ENCODE measurements at regions not wholly inside any gene's neighbourhood (a gene's known extent, or its start where the extent isn't known, plus 50 kb on each side); places are given as distances from the start of the nearest gene placed in this dataset.

GRCh38 chr13:63651394-63651793 is 2235.7 kb upstream of the PCDH20 start:
- no peaks in the 10 kb centered on the region for H3K9me3 ChIP-seq (ENCODE audit: insufficient read depth, low read depth, low read length)
- no peaks in the 10 kb centered on the region for H3K4me1 ChIP-seq (ENCODE audit: insufficient read depth, low read length, poor library complexity, severe bottlenecking)
- no peak overlapping the region for H3K9ac ChIP-seq (ENCODE audit: low read depth, low read length, poor library complexity, severe bottlenecking)
- H4K20me1 ChIP-seq (ENCODE audit: insufficient read depth, low read length, poor library complexity, severe bottlenecking) = no peaks in the 10 kb centered on the region
- H3K79me2 ChIP-seq (ENCODE audit: insufficient read depth, low read length) = no peaks in the 10 kb centered on the region
- no peak overlapping the region for H3K4me2 ChIP-seq (ENCODE audit: low read depth, low read length, poor library complexity, severe bottlenecking)
- H3K36me3 ChIP-seq (ENCODE audit: insufficient read depth, low read length) = no peaks in the 10 kb centered on the region
- H3K27me3 ChIP-seq (ENCODE audit: insufficient read depth, low read length, poor library complexity, severe bottlenecking) = no peaks in the 10 kb centered on the region
- H3K4me3 ChIP-seq (ENCODE audit: low read length, poor library complexity, severe bottlenecking) = no peak overlapping the region
- H3F3A ChIP-seq (ENCODE audit: low read depth) = no peaks in the 10 kb centered on the region
- TF ChIP-seq, protein P1, sequence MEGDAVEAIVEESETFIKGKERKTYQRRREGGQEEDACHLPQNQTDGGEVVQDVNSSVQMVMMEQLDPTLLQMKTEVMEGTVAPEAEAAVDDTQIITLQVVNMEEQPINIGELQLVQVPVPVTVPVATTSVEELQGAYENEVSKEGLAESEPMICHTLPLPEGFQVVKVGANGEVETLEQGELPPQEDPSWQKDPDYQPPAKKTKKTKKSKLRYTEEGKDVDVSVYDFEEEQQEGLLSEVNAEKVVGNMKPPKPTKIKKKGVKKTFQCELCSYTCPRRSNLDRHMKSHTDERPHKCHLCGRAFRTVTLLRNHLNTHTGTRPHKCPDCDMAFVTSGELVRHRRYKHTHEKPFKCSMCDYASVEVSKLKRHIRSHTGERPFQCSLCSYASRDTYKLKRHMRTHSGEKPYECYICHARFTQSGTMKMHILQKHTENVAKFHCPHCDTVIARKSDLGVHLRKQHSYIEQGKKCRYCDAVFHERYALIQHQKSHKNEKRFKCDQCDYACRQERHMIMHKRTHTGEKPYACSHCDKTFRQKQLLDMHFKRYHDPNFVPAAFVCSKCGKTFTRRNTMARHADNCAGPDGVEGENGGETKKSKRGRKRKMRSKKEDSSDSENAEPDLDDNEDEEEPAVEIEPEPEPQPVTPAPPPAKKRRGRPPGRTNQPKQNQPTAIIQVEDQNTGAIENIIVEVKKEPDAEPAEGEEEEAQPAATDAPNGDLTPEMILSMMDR (conservative IDR thresholded peaks at IDR 0.05; ENCODE audit: low read length) = no peak
- no peak for TF ChIP-seq EZH2phosphoT487 (IDR thresholded peaks at IDR 0.05; ENCODE audit: borderline replicate concordance)
- H3K9me2 ChIP-seq (replicated peaks; ENCODE audit: low read depth, low read length) = no peaks in the 10 kb centered on the region
- H2AFZ ChIP-seq (ENCODE audit: low read length) = no peak overlapping the region

GRCh38 chr13:63643543-63643942 is 2227.9 kb upstream of the PCDH20 start:
- Histone ChIP-seq H3K9ac (ENCODE audit: low read depth, low read length, poor library complexity, severe bottlenecking) (no peak overlapping the region), H3K27me3 (ENCODE audit: insufficient read depth, low read length, poor library complexity, severe bottlenecking) (no peaks in the 10 kb centered on the region), H3K36me3 (ENCODE audit: insufficient read depth, low read length) (no peaks in the 10 kb centered on the region), H3F3A (ENCODE audit: low read depth) (no peaks in the 10 kb centered on the region), H3K4me3 (ENCODE audit: low read length, poor library complexity, severe bottlenecking) (no peak overlapping the region), H3K9me2 (replicated peaks; ENCODE audit: low read depth, low read length) (no peaks in the 10 kb centered on the region), H4K20me1 (ENCODE audit: insufficient read depth, low read length, poor library complexity, severe bottlenecking) (no peaks in the 10 kb centered on the region), H3K4me1 (ENCODE audit: insufficient read depth, low read length, poor library complexity, severe bottlenecking) (no peaks in the 10 kb centered on the region), H2AFZ (ENCODE audit: low read length) (no peak overlapping the region), H3K79me2 (ENCODE audit: insufficient read depth, low read length) (no peaks in the 10 kb centered on the region), H3K4me2 (ENCODE audit: low read depth, low read length, poor library complexity, severe bottlenecking) (no peak overlapping the region), H3K9me3 (ENCODE audit: insufficient read depth, low read depth, low read length) (no peaks in the 10 kb centered on the region)
- TF ChIP-seq, protein P1 (conservative IDR thresholded peaks at IDR 0.05; ENCODE audit: low read length) = no peak
- no peak for TF ChIP-seq EZH2phosphoT487 (IDR thresholded peaks at IDR 0.05; ENCODE audit: borderline replicate concordance)

GRCh38 chr13:63636316-63636993 is 2220.8 kb upstream of the PCDH20 start:
- no peaks in the 10 kb centered on the region for H3K79me2 ChIP-seq (ENCODE audit: insufficient read depth, low read length)
- no peaks in the 10 kb centered on the region for H4K20me1 ChIP-seq (ENCODE audit: insufficient read depth, low read length, poor library complexity, severe bottlenecking)
- no peaks in the 10 kb centered on the region for H3K9me3 ChIP-seq (ENCODE audit: insufficient read depth, low read depth, low read length)
- peak overlapping the region; percentile 98 for H2AFZ ChIP-seq (ENCODE audit: low read length)
- H3K9me2 ChIP-seq (replicated peaks; ENCODE audit: low read depth, low read length) = no peaks in the 10 kb centered on the region
- H3K4me3 ChIP-seq (ENCODE audit: low read length, poor library complexity, severe bottlenecking) = peak overlapping the region; percentile 64
- no peaks in the 10 kb centered on the region for H3K36me3 ChIP-seq (ENCODE audit: insufficient read depth, low read length)
- H3K4me1 ChIP-seq (ENCODE audit: insufficient read depth, low read length, poor library complexity, severe bottlenecking) = peaks cover 14% of the 10 kb centered on the region
- no peaks in the 10 kb centered on the region for H3K27me3 ChIP-seq (ENCODE audit: insufficient read depth, low read length, poor library complexity, severe bottlenecking)
- no peaks in the 10 kb centered on the region for H3F3A ChIP-seq (ENCODE audit: low read depth)
- no peak for TF ChIP-seq EZH2phosphoT487 (IDR thresholded peaks at IDR 0.05; ENCODE audit: borderline replicate concordance)
- TF ChIP-seq, protein P1 (conservative IDR thresholded peaks at IDR 0.05; ENCODE audit: low read length) = peak; percentile 43
- peak overlapping the region; percentile 72 for H3K4me2 ChIP-seq (ENCODE audit: low read depth, low read length, poor library complexity, severe bottlenecking)
- H3K9ac ChIP-seq (ENCODE audit: low read depth, low read length, poor library complexity, severe bottlenecking) = peak overlapping the region; percentile 49

All from Loucy (cell line).